UCSD-AML1 (cell line): ENCODE measurements at regions not wholly inside any gene's neighbourhood (a gene's known extent, or its start where the extent isn't known, plus 50 kb on each side); places are given as distances from the start of the nearest gene placed in this dataset.
A peak's percentile ranks its signal among the peaks of the same experiment; 100 is the strongest.
"Not testable (repeated sequence)": the region's sequence is repeated elsewhere in the genome, so short reads cannot be mapped to it uniquely, and the experiment has no call there.

Source experiments
- DNase-seq: peaks from one replicate; lab custom pipeline; 2025; ENCODE audit not compliant: unreplicated experiment; lab: John Stamatoyannopoulos, UW

DNA sequence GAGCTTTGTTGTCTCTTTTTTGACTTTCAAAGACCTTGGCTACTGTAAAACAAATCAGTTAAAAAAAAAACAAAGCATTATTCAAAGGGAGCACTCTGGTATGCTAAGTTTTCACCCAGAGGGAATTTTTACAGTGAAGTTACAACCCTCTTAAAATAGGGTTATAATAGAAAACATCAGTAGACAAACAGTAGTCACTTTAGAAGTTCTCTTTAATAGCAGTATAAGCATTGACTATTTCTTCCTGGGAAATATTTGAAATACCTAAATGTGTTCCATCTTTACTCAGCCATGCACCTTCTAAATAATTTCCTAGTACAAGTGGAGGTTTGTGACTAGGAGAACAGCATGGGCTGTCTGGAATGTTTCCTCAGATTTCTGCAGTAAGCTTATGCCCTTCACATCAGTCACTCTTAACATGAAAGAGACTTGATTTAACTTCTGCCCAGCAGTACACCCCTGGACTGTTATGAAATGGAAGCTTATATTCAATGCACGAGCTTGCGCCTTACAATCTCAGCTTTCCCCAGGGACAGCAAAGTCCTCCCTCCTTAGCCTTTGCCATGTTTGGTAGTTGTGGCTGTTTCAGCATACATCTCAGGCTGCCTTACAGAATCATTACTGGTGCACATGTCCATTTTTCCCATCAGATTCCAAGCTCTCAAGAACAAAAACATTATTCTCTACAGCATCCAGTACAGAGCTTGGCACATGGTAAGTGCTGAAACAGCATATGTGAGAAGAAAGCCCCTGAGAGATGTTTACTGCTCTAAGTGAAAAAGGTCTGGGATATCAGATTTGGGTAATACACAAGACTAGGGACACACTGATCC, 191.5 kb downstream of the ZNF608 start:
- DNase-seq: no peak

DNA sequence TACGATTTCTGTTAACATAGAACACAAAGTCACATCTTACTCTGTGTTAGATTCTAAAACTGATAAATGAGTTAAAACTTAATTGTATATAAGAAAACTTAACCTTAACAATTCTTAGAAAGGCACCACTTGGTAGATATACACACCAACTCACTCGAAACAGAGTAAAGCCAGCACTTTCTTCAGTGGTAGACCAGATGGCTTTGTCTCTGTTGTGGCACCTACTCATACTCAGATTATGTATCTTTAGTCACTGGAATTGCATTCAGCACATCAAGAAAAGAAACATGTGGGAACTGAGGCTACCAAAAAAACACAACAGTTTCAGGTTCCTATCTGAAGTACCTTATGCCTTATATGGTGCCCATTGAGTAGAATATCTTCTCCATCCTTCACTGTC, 192.5 kb downstream of the ZNF608 start:
- no peak for DNase-seq

DNA sequence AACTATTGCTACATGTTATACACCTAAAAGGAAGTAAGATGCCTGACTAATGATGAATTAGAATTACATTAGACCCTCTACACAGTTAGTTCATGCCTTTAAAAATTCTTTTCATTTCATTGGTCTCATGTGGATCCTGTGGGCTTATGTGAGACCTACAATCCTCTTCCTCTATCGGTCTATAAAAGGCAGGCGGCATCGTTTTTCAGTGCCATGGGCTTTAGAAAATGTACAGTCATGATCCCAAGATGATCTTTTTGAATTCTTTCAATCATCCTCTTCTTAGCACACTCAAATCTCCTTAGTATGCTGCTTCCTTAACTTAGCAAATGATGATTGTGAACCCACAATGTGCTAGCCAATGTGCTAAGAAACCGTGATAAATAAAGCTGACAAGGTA, 193.9 kb downstream of the ZNF608 start:
- DNase-seq: no peak

DNA sequence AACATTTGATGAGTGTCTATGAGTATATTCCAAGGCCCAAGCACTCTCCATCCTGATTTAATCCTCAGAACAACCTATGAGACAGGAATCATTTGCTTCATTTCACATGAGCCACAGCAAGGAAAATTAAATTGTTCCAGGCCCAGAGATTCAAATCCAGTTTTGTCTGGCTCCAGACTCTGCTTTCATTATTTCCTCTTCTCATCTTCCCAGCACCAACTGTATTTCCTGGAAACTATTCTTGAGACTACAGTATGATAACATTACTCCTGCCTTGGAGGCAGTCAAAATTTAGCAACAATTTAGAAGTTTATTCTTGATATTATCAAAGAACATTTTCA, 194.5 kb downstream of the ZNF608 start:
- no peak for DNase-seq

DNA sequence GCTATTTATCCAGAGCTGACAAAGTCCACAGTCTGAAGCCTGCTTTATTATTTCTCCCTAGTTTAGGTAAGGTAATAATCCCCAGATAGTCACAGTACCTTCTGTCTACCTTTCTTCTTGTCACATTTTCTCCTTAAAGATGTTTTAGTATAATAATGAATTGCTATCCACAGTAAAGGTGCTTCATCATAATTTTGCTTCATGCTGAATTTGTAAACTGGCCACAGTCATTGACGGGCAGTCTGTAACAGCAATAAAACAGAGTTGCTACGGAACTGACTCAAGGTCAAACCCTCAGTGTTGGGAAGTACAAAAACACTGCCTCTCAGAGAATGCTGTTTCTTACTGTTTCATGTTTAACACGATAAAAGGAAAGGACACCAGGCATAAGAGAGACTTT, 195.7 kb downstream of the ZNF608 start:
- DNase-seq: no peak

DNA sequence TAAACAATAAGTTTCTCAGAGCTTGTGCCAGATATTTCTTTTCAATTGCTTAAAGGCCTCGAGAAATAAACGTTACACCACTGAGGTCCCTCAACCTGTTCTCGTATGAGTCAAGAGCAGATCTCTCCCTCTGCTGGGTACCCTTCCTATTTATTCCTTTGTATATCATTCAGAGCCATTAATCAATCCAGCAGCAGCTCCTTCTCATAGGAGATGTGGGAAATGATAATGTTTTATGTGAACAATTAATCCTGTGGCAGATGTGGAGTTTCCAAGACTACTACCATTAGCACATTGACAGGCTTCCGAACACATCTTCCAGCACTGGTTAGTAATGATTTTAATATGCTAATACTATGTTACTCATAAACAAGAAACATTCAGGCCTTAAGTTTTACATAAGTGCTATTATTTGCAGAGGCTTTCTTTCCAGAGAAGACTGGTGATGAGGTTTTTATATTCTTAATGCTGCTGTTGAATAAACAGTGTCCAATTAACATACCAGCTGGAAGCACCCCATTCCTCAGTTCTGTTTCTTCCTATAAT, 196.5 kb downstream of the ZNF608 start:
- no peak for DNase-seq

DNA sequence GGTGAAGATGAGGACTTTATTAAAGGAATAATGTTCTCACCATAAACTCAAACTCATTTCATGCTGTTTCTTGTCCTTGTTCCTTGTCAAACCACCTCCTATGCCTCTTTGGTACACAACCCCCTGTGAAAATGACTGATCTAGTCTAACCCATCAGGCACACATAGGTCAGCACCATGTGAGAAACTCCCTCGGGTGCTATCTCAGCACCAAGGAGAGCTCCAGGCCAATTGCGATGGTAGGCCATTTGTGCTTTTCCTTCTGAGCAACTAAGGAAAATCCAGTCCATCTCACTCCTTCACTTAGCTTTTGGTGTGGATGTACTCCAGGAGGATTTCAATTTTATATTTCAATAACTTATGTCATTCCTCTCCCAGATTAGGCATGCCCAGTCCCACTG, 199.8 kb downstream of the ZNF608 start:
- peak; percentile 25 for DNase-seq

DNA sequence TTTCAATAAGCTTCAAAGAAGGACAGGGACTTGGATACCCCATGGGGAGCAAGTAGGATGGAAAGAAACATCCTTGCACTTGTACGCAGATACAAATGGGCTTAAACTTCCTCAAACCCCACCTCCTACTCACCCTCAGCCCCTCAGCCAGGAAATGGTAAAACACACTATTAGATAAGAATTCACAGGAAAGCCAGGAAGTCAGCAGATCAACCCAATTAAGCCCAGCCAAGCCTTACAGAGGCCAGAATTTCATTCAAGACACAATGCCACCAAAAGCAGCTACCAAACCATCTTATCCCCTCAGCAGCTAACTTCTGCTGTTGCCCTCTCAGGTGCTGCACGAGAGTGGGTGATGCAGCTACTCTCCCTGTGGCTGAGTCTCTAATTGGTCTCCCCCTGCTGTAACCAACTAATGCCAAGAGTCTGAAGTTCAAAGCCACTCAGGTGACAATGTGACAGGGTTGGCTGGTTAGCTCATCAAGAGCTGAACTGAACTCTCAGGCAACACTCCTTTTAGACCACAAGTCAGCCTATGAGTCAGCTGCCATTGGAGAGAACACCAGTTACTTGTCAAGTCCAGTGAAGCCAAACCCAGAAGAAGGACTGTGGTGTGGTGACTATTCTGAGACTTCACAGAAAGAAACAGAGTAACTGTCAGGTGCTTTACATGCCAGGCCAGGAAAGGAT, 201.9 kb downstream of the ZNF608 start:
- DNase-seq: peak; percentile 21

DNA sequence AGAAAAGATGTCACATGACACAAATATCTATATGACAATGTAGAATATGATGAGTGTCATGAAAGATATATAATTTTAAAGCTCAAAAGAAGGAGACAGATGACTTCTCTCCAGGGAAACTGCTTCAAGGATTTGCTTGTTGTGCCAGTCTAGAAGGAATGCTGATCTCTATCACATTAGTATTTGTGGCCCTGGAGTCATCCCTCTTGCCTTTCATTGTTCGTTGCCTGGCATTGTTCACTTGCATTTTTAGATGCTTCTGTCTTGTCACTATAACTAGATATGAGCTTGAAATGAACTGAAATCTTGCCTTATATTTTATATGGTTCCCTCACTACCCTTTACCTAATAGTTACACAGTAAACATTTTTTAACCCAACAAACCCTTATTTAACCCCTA, 207.5 kb downstream of the ZNF608 start:
- no peak for DNase-seq

DNA sequence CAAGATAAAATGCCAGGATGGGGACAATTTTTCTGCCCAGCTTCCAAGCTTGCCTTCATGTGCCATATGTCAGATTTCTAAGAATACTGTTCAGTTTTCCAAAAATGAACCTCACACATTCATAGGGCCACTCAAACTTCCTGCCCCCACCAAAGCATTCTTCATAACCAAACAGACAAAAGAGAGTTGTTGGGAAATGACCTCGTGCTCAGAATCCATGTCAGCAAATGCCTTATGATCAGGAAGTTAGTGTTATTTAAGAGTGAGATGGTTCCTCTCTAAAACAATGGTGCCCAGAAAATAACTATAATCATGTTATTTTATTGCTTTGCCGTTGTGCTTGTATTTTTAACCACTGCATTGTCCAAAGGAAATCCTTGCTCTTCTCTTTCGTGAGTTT, 208.2 kb downstream of the ZNF608 start:
- no peak for DNase-seq

DNA sequence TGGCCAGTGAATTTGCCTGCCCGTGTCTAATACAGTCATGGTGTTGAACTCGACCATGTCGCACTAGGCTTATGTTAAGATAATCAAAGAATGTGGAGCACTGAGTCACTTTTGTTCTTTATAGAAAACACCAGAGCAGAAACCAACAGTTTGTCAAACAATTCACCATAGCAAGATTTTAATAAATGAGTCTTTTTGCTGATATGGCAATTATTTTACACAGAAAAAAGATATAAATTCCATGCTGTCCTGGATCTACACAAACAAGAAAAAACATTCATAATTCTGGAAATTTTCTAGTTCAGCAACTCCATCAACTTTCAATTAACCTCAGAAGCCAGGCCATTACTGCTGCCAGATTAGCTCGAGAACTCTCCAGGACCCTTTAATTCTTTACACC, 208.9 kb downstream of the ZNF608 start:
- no peak for DNase-seq

DNA sequence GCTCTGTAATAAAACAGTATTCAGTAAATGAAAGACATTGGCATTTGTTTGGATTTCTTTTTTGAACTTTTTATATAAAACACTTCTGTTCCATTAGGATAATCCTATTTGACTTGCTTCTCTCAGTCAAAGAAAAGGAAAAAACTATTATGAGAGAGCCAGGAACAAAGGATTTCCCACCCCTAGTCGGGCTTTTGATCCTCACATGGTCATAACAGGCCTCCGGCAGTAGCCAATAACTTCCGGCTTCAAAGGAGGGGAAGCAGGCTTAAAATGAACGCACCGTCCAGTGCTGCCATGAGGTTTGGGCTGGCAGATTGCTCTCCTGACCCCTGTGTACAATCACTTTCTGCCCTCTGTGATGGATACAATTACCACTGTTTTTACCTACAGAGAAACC, 209.3 kb downstream of the ZNF608 start:
- DNase-seq: no peak

DNA sequence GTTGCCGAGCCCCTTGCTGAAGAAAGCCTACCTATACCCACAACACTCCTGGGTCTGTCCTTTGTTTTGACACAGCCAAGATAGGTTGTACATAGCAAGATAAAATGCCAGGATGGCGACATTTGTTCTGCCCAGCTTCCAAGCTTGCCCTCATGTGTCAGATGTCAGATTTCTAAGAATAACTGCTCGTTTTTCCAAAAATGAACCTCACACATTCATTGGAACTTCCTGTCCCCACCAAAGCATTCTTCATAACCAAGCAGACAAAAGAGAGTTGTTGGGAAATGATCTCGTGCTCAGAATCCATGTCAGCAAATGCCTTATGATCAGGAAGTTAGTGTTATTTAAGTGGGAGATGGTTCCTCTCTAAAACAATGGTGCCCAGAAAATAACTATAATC, 210.1 kb downstream of the ZNF608 start:
- DNase-seq: no peak

DNA sequence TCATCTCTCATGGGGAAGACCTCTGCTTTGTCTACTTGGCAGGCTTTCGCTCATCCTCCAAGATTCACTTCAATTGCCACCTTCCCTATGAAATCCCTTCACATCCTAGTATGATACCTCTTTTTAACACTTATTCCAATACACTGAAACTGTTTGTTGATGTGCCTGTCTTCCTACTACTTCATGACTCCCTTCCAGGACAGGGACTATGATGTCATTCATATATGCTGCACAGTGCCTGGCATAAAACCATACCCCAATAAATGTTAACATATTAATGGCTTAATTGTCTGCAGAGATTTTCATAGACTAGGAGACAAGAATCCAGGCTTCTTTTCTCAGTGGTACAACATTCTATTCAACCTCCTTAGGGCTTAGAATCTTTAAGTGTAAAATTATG, 215.5 kb downstream of the ZNF608 start:
- no peak for DNase-seq

DNA sequence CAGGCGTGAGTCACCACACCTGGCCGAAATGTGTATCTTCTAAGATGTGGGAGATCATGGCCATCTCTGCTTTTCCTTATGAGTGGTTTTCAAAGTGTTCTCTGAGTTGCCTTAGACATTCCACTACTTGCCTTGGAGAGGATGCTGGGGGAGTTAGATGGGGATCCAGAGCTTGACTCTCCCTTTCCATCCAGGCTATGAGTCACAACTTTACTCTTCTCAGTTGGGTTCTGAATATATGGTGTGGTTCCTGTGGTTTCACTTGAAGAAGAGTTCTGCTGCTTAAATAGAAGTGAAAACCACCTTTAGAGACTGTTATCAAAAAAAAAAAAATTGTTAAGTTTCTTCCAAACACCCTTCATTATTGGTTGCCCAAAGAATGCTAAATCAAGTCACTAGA, 217.6 kb downstream of the ZNF608 start:
- DNase-seq: no peak

DNA sequence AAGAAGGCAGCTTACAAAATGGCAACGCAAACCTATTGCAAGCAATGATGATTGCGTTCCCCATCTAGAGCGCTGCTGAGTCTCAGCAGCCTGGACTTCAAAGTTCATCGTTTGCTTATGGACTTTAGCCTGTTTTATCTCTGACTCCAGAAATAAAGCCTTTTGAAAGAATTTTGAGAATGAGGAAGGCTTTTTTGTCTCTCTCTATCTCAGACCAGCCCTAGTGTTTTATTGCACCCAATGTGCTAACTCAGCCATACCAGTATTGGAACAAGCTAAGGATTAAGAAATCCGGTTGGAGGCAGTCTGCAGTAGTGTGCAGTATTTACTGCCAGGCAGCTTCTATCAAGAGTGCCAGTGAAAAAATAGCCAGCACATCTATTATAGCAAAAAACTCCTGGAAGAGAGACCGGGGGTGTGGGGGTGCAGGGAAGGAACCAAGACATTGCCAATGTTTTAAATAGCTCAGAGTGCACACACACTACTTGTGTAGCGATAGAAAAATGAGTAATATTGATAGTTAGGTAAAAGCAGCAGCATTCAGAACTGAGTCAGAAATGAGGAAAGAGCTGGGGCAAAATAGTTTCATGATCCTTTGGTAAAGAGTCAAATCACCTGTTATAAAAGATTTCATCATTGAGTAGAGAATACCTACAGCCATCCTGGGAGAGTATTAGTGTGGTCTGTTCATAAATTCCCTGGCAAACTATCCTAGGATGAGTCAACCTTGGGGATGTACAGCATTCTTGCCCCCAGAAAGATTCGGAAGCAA, 219.0 kb downstream of the ZNF608 start:
- DNase-seq: no peak

DNA sequence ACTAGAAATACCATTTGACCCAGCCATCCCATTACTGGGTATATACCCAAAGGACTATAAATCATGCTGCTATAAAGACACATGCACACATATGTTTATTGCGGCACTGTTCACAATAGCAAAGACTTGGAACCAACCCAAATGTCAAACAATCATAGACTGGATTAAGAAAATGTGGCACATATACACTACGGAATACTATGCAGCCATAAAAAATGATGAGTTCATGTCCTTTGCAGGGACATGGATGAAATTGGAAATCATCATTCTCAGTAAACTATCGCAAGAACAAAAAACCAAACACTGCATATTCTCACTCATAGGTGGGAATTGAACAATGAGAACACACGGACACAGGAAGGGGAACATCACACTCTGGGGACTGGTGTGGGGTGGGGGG, 220.4 kb downstream of the ZNF608 start:
- DNase-seq: not testable (repeated sequence)

DNA sequence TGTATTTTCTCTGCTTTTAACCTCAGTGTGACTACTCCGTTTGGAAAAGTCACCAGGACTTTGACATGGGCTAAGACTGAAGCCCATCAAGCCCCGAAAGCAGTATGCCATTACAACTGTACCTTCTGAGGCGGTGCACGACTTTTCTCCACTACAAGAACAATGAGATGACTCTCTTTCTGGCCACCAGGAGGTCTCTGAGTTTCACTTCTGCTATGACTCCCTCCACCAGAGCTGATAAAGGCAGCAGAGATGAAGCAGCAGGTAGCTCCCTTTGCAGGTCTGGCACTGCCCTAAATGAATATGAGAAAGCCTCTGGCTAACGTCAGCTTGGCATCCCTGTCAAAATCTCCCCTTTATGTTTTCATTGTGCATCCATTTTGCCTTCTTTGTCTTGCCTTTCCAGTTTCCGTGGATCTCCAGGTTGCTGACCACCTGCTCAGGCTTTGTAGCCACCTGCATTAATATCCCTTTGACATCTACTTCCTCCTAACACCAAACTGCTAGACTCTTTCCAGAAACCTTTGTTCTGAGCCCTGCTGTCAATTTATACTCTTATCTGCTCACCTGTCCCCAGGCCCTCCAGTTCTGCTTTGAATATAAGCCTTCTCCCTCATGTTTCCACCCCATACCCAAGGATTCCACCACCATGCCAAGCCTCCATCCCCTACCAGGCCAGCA, 221.7 kb downstream of the ZNF608 start:
- DNase-seq: no peak

DNA sequence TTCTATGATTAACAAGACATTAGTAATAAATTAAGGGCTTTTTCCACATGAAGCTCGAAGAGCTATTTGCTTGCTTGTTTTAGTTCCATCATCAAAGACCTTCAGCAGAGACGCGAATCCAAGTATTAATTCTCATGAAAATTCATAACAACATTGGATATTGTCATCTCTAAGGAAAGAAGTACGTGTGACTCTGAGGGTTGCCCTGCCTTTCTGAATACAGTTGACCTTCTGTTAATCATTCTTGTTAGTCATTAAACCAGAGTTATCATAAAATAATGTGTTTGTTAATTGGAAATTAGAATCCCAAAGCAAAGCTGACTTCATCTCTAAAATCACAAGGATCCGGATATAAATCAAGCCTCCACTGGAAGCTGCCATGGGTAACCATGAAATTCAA, 222.5 kb downstream of the ZNF608 start:
- no peak for DNase-seq

DNA sequence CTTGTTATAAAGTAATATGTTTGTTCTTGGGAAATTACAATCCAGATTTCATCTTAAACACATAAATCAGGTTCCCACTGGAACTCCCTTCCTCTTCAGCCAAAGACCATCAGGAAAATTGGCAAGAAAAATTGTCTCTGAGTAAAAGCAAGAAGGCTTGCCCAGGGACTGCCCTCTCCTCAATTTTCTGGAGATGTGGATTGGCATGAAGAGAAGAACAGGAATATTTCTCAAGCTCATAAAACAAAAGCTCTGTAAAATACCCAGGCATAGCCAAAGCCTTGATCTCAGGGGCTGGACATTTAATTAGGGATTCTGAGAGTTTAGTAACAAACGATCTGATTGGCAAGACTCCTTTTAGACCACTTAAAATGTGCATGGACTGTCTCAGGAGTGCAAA, 223.4 kb downstream of the ZNF608 start:
- no peak for DNase-seq
